Ramos (cell line): ENCODE measurements at regions not wholly inside any gene's neighbourhood (a gene's known extent, or its start where the extent isn't known, plus 50 kb on each side); places are given as distances from the start of the nearest gene placed in this dataset.

Experiments
- in situ Hi-C: fragments of 300-500 bp; cut with MboI; formaldehyde crosslinking; loops from one replicate; pipeline ENCODE4 v1.14.3; 2022; ENCODE audit warnings: low sequenced_read_pairs; ENCODE audit not compliant: unreplicated experiment

DNA sequence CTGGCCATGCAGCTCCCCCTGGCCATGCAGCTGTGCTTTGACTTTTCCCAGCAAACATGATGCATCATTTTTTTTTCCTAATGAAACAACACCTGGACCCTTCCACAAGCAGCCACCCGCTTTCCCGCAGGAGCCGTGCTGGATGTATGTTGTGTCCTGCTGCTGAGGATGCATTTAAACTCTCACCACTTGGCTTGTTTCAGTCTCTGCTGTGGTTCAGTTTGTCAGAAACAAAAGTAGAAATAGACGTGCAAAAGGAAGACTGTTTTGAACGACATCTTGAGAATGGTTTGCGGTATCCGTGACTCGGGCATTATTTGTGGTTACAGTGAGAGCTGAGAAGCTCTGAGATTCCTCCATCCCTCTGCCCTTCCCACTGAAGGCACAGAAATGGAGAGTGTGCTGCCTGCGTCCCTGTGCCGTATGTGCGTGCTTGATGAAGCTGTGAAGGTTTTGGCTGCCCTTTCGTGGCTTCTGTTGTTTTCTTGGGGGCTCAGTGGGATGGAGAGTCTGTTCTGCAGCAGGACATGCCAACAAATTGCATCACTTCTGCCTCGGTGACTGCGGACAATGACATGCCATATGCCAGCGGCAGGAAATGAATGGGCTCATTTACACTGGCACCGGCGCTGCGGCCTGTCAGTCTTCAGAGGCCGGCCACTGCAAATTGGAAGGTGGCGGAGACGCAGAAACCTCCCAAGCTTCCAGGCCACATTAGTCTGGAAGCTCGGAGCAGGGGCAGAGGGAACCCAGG, 417.7 kb upstream of the SALL3 start:
- in situ Hi-C loops: no loop called here

DNA sequence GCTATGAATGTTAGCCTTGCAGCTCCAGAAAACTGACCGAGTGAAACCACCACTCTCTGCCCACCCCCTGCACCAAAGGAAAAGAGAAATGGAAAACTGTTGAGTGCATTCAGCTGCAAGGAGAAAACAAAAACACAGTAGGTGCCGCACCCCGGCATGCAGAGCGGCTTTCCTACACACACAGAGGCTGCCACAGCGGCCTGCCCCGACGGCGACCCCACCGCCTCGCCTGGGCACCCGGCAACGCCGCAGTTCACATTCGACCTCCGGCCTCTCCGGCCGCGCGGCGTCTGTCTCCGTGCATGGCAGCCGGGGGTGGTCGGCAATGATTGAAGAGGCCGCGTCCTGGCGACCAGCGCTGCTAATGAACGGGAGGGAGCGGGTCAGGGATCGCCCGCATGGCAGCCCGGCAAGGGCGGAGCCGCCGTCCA, 417.1 kb upstream of the SALL3 start:
- in situ Hi-C loops: no loop called here

DNA sequence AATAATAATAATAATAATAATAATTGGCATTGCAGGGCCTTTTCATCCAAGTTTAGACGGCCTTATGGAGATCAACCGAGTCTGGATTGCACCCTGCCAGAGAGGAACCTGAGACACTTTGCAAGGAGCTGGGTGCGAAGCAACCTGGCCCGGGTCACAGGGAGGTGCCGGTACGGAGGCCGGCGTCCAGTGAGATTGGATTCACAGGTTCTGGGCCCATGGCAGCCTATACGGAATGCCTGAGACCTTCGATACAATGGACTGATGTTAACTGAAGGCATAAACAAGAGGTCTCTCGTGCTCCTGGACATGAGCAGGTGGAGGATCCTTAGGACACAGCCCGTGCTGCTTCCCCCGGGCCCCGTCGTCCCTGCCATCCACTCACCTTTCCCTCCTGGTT, 416.5 kb upstream of the SALL3 start:
- in situ Hi-C loops: no loop called here

DNA sequence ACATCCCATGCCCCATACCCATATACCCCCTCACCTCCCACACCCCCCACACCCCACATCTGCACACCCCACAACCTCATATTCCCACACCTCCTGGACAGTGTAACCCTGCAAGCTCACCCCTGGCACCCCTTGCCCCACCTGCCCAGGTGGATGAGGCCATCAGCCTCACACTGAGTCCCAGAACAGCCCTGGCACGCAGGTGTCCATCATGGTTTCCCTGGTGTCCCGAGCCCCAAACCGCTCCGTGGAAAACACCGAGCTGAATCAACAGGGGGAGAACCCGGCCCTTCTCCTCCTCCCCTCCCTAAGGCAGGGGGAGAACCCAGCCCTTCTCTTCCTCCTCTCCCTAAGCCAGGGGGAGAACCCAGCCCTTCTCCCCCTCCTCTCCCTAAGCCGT, 415.6 kb upstream of the SALL3 start:
- in situ Hi-C loops: no loop called here

DNA sequence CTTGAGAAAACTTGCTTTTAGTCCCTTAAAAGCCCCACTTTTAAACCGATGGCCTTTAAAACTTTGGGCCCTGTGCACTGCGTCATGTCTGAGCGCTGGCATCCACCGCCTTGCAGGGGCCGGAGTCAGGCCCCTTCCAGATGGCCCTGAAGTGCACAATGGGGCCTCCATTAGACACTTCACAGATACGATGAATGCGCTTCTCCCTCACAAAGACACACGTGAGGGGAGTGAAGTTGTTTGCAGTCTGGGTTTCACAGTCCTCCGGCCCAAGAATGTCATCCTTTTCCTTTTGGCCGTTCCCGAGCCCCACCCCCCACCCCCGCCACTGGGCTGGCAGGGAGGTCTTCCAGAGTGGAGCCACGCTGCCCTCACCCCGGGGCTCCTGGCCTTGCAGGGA, 415.1 kb upstream of the SALL3 start:
- in situ Hi-C loops: no loop called here

DNA sequence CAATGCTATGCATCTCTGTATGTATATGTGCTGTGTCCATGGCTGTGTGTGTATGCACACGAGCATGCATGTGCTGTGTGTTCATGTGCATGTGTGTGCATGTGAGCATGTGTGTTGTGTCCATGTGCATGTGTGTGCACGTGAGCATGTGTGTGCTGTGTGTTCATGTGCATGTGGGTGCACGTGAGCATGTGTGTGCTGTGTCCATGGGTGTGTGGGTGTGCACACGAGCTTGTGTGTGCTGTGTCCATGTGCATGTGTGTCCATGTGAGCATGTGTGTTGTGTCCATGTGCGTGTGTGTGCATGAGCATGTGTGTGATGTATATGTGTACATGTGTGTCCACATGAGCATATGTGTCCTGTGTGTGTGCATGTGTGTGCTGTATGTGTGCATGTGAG, 414.4 kb upstream of the SALL3 start:
- in situ Hi-C loops: no loop called here

DNA sequence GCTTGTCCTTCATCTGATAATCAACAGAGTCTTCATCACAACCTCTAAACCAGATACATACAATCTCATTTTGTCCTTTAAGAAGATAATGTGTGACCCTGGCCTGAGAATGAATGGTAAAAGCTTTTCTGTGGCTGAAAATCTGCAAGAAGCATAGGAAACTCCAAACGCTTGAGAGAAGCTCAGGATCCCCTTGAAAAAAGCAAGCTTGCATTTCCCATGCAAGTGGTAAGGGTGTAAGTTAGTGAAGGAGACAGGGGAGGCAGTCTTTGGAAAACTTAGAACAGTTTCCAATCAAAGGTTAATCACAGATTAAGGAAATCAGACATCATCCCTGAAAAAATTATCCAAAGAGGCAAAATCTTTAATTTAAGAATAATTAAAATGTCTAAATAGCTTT, 413.6 kb upstream of the SALL3 start:
- in situ Hi-C loops: no loop called here

DNA sequence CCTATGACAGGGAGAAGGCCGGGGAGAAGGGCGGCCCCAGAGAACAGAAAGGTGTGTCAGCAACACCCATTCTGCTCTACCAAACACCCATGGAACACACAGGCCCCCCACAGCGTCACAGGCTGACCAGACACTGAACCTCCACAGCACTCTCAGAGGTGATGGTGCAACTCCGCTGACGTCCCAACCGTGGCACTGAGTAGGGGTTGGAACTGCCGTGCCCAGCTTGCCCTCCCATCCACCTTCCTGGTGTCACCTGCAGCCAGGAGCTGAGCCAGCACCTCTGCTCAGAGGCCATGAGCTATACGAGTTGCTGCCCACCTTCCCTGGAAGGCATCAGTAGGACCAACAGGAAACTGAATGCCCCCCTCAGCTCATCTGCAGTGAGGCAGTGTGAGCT, 412.9 kb upstream of the SALL3 start:
- in situ Hi-C loops: no loop called here

DNA sequence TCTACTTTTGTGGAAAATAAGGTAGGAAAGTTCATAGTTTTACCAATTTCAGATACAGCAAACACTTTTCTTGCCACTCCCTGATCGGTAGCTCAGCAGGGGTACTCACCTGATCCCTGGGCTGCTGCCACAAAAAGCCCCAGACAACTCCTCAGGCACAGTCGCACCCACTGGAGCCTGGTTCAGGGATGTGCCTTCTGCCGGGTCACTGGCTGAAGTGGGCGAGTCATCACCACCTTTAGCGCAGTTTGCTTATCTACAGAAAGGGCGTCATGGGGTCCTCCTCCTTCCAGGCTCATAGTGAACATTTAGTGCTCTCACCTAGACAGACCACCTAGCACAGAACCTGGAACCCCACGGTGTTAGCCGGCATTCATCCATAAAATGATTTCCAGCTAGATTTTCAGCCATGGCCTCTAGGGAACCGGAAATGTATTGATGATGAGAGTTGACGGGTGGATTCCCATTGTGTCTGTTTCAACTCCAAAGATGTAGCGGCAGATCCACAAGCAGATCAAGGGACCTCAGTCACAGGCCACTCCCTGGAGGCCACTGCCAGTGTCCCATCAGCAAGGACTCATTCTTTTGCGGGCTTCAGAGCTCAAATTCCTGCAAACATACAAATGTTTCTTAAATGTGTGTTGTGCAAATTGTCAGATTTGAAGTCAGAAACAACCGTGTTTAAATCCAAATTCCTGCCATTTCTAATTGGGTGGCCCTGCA, 408.4 kb upstream of the SALL3 start:
- in situ Hi-C loops: no loop called here

DNA sequence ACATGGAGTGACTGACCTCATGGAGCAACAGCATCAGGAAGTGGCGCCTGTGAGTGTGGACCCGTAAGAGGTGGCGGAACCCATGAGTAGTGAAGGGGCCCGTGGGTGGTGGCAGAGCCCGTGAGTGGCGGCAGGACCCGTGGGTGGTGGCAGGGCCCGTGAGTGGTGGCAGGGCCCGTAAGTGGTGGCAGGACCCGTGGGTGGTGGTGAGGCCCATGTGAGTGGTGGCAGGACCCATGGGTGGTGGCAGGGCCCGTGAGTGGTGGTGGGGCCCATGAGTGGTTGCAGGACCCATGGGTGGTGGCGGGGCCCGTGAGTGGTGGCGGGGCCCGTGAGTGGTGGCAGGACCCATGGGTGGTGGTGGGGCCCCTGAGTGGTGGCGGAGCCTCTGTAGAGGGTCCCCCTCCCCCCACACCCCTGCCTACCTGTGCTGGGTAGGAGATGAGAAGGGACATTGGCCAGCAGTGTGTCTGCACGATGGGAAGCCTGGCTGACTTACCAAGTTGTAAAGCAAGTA, 407.7 kb upstream of the SALL3 start:
- in situ Hi-C loops: no loop called here

DNA sequence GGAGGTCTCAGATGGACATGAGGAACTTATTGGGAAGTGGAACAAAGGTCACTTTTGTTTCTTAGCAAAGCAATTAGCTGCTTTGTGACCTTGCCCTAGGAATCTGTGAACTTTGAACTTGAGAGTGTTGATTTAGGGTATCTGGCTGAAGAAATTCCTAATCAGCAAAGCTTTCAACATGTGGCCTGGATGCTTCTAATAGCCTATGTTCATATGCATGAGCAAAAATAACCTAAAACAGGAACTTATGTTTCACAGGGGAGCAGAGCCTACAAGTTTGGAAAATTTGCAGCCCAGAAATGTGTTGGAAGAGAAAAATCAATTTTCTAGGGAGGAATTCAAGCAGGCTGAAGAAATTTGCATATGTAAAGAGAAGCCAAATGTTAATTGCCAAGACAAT, 405.8 kb upstream of the SALL3 start:
- in situ Hi-C loops: no loop called here

DNA sequence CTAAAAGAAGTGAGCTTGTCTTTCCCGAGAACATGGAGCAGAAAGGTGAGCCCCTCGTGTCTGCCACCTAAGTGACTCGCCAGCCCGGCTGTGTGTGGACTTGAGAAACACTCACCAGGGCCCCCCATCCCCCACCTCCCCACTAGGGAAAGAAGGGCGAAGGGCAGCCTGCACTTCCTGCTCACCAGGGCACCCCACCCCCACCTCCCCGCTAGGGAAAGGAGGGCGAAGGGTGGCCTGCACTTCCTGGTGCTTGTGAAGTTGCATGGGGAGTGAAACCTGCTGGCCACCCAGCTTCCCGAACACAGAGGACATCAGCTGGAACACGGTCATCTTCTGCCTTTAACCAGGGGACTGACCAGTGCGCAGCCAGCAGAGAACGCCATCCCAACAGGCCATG, 402.7 kb upstream of the SALL3 start:
- in situ Hi-C loops: no loop called here

DNA sequence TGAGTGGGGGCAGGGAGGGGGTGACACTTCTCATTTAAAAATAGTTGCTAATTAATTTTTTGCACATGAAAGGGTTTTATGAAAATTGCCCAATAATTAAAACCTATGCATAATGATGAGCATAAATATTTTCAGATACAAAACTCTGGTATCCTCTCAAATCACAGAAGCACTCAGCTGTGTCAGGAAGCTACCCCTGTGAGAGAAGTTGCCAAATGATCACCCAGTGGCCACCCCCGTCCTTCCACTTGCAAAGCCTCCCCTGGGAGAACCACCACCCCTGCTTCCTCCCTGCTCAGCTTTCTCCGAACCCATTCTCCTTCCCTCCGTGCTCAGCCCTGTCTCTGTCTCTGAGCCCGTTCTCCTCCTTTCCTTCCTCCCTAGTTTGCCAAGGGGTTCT, 400.2 kb upstream of the SALL3 start:
- in situ Hi-C loops: no loop called here

DNA sequence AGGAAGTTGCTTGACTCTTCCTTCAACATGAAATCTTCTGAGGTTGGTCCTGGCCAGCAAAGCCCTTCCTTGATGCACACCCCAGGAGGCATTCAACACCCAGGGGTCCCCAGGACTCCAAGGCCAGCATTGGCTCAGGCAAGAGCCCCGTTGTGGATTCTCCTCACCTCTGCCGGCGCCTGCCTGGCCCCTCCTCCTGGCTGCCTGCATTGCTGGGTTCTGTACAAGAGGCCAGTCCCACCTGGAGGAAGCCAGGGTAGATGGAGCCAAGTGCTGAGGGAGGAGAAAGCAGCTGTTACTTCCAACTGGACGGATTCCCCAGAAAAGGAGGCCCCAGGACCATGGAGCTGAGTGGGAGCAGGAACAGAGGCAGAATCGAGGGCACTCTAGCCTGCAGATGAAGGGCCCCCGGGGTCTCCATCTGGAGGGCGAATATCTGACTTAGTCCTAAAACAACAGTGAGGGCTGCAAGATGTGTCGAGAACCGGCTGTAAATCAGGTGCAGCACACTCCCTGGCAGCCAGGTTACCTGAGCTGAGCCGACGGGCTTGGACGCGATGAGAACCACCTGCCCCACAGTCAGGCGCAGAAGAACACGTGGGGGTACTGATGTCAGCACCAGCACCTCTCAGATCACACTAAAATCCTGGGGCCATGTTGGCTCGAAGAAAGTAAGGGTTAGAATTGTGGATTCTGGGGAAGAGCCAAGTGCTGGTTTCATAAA, 399.6 kb upstream of the SALL3 start:
- in situ Hi-C loops: no loop called here

DNA sequence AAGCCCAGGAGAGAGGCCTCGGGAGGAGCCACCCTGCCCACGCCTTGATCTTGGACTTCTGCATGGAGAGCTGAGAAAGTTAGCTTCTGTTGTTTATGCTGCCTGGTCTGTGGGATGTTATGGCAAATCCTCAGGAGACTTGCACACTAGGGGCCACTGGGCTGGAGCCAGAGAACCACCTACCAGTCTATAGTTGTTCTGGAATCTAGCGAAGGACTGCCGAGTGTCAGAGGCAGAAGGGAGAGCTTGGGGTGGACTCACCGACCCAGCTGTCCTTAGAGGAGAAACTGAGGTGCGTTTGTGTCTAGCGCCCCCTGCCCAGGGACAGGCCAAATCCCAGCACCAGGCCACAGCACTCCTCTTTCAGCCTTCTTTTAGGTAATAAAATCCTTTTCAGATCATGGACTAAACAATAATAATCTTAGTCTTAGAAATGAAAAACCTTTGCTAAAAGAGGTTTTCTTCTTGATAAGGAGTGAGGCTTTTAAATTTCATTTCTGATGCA, 398.7 kb upstream of the SALL3 start:
- in situ Hi-C loops: no loop called here

DNA sequence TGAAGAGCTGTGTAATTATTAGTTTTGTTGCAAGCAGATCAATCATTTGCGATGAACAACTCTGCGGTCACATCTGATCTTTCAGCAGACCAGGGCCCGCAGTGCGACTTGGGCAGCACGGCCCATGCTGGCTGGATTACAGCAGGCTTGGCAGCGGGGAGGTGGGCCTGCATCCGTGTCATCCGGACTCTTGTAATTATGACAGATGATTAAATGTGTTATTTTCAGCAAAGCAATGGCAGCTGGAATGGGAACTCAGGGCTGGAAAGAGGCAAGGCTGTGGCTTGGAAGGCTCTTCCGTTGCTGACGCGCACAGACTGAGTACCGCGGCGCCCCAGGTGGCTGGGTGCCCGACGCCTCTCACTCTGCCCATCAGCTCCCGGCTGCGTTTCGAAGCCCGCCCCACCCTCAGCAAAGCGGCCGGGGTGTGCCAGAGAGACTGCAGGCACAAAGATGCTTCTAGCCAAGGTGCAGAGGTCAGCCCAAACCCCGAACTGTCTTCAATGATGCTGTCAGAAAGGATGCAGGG, 397.4 kb upstream of the SALL3 start:
- in situ Hi-C loops: no loop called here

DNA sequence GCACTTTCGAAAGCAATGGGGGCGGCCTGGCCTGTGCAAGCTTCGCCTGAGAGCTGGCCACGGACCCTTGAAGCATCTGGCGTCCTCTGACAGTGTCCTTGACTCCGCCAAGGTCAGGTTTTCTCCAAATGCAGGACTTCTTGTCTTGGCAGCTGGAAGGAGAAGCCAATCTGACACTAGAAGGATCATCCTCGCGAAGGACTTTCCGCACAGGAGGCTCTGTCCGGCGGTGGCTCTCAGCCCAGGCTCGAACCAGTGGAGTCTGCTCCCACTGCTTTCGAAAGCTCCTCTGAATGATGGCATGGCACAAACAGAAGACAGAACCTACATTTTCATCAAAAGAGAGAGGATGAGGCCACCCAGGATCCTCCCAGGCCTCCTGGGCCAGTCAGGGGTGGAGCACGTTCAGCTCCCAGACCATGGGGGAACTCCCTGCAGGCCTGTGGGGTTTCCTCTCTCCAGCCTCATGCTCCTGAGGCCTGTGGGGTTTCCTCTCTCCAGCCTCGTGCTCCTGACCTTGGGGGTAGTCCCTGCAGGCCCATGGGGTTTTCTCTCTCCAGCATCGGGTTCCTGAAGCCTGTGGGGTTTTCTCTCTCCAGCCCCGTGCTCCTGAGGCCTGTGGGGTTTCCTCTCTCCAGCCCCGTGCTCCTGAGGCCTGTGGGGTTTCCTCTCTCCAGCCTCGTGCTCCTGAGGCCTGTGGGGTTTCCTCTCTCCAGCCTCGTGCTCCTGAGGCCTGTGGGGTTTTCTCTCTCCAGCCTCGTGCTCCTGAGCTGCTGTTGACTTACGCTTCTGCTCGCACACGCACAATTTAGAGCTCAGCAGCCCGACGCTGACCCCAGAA, 396.5 kb upstream of the SALL3 start:
- in situ Hi-C loops: no loop called here

DNA sequence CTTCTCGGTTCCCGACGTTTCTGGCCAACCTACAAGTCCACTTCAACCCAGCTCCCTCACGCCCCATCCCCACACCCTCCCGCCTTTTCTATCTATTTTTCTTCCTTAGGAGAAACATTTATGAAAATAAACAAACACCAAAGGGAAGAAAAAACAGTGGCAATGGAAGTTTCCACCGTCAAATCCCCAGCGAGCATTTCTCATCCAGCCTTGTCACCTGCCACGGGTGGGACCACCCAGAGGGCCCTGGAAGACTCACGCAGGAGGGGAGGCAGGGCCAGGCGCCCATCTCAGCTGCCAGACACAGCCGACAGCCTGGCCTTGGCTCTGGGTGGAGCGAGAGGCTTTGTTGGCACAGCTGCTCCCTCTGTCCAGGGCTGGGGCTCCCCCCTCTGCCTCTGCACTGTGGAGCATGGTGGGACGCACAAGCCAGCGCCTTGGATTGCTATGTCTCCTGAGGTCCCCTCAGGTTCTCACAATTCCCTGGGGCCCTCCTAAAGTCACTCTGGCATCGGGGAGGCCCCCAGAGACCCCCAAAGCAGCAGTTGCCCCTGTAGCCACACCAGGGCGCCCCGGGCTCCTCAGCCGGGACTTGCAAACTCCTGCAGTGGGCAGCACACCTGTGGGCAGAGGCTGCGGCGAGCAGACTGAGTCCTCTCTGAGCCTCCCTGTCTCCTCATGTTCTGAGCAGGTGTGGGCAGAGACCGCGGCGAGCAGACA, 395.7 kb upstream of the SALL3 start:
- in situ Hi-C loops: no loop called here

DNA sequence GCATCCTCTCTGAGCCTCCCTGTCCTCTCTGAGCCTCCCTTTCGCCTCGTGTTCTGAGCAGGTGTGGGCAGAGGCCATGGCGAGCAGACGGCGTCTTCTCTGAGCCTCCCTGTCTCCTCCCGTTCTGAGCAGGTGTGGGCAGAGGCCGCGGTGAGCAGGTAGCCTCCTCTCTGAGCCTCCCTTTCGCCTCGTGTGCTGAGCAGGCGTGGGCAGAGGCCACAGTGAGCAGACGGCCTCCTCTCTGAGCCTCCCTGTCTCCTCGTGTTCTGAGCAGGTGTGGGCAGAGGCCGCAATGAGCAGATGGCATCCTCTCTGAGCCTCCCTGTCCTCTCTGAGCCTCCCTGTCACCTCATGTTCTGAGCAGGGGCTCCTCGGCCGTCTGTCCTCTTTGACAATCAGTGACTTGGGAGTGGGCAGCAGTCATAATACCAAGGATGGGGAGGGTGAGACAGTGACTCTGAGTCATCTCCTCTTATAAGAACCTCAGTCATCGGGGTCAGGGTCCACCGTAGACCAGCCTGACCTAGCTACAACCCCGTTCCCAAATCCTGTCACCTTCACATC, 395.1 kb upstream of the SALL3 start:
- in situ Hi-C loops: no loop called here
